Astrocyte of the cerebellum (primary cell): ENCODE measurements at regions not wholly inside any gene's neighbourhood (a gene's known extent, or its start where the extent isn't known, plus 50 kb on each side); places are given as distances from the start of the nearest gene placed in this dataset.

ENCODE experiments used
- DNase-seq: peaks from one replicate; pipeline ENCODE4 v3.0.0-alpha.2; 2011; ENCODE audit warnings: low read depth
- H3K4me3 ChIP-seq: 2 replicates; pipeline ENCODE4 v1.5.1; 2011; ENCODE audit warnings: mild to moderate bottlenecking, low read depth, low read length, moderate library complexity
- in situ Hi-C: cut with HindIII; loops from 2 replicates; pipeline ENCODE4 v1.10.0; 2017; ENCODE audit warnings: low sequenced_read_pairs
- TF ChIP-seq, protein P1 (sequence below): IDR thresholded peaks from 2 replicates; pipeline ENCODE4 v1.5.1; 2012; ENCODE audit warnings: low read length, low read depth, moderate library complexity, mild to moderate bottlenecking; ENCODE audit errors: missing control alignments

DNA sequence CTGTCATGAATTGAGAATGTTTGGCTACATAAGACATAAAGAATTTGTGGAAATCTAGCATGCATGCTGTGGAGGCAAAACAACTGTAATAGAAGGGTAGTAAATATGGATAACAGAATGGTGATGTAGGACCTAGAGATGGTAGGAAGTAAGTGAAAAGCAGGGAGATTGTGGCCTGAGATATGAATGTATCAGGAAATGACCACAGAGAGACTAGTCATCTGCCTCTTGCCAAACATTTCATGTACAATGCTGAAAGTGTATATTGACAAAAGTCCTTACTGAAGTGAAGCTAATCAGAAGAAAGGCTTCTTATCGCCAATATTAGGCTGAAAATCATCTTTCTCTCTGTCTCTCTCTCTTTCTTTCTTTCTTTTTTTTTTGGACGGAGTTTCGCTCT is 873.1 kb upstream of the CTNND2 start:
- TF ChIP-seq, protein P1, sequence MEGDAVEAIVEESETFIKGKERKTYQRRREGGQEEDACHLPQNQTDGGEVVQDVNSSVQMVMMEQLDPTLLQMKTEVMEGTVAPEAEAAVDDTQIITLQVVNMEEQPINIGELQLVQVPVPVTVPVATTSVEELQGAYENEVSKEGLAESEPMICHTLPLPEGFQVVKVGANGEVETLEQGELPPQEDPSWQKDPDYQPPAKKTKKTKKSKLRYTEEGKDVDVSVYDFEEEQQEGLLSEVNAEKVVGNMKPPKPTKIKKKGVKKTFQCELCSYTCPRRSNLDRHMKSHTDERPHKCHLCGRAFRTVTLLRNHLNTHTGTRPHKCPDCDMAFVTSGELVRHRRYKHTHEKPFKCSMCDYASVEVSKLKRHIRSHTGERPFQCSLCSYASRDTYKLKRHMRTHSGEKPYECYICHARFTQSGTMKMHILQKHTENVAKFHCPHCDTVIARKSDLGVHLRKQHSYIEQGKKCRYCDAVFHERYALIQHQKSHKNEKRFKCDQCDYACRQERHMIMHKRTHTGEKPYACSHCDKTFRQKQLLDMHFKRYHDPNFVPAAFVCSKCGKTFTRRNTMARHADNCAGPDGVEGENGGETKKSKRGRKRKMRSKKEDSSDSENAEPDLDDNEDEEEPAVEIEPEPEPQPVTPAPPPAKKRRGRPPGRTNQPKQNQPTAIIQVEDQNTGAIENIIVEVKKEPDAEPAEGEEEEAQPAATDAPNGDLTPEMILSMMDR = no peak
- no peak overlapping the region for H3K4me3 ChIP-seq
- in situ Hi-C loops = no loop called here
- no peak for DNase-seq

DNA sequence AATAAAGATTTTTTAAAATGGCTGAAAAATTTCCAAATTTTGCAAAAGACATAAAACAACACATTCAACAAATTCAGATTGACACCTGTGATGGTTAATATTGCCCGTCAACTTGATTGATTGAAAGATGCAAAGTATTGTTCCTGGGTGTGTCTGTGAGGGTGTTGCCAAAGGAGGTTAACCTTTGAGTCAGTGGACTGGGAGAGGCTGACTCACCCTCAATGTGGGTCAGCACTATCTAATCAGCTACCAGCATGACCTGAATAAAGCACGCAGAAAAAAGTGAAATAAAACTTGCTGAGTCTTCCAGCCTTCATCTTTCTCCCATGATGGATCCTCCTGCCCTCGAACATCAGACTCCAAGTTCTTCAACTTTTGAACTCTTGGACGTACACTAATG is 868.0 kb upstream of the CTNND2 start:
- in situ Hi-C loops = no loop called here
- TF ChIP-seq, protein P1 = no peak
- no peak for DNase-seq
- H3K4me3 ChIP-seq = no peak overlapping the region

DNA sequence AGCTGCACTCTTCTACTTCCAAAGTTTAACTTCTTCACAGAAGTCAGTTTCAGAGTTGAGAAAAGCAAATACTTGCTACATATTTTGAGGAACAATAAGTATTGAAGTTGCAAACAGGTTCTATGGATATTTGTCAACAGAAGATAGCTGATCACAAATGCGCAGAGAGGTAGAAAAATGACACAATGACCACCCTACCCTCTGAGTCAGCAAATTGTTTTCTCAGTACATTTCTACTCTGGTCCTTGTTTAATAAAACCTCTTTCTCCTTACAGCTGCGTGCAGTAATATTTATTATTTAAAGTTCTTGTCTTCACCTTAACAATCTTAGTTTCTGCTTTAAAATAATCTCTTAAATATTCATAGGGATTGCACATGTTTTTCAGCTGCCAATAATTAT is 855.1 kb upstream of the CTNND2 start:
- in situ Hi-C loops = no loop called here
- TF ChIP-seq, protein P1 = no peak
- H3K4me3 ChIP-seq = no peak overlapping the region
- no peak for DNase-seq

DNA sequence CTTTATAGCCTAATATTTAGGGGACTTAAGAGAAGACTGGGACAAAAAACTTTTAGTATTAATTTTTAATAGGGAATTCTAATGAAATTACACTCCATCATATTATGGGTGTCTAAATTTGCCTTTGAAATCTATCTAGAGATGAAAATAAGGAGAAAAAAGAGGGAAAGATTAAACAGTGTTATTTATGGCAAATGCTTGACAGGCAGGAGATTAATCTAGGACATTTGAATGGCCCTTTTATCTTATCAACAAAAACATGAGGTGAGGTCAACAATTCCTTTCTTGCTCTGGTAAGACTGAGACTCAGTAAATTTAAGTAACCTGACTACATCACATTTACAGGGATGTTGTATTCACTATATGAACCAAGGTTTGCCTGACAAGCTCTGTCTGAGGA is 852.8 kb upstream of the CTNND2 start:
- no peak overlapping the region for H3K4me3 ChIP-seq
- in situ Hi-C loops = no loop called here
- TF ChIP-seq, protein P1 = no peak
- DNase-seq = no peak

DNA sequence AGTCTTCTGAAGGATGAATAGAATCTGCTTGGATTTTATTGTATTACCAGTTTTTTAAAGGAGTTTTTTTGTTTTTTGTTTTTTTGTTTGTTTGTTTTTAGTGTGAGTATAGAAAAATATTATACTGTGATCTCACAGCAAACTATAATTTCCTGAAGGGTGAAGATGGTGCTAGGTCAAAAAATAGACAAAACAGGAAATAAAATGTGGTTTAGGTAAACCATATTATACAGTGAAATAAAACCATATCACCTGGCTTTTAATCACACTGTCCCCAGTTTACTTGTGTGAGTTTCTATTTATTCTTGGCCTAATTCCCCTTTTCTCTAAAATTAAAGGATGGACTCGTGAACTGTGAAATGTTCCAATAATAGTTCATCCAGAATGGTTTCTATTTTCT is 841.3 kb upstream of the CTNND2 start:
- no peak overlapping the region for H3K4me3 ChIP-seq
- in situ Hi-C loops = no loop called here
- TF ChIP-seq, protein P1 = no peak
- no peak for DNase-seq

DNA sequence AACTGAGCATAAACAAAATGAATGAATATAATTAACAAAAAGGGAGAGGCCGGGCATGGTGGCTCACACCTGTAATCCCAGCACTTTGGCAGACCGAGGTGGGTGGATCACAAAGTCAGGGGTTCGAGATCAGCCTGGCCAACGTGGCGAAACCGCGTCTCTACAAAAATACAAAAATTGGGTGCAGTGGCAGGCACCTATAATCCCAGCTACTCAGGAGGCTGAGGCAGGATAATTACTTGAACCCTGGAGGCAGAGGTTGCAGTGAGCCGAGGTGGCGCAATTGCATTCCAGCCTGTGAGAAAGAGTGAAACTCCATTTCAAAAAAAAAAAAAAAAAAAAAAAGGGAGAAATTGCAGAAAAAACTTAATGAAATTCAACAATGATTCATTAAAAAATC is 839.3 kb upstream of the CTNND2 start:
- in situ Hi-C loops = no loop called here
- DNase-seq = no peak
- no peak overlapping the region for H3K4me3 ChIP-seq
- TF ChIP-seq, protein P1 = no peak

DNA sequence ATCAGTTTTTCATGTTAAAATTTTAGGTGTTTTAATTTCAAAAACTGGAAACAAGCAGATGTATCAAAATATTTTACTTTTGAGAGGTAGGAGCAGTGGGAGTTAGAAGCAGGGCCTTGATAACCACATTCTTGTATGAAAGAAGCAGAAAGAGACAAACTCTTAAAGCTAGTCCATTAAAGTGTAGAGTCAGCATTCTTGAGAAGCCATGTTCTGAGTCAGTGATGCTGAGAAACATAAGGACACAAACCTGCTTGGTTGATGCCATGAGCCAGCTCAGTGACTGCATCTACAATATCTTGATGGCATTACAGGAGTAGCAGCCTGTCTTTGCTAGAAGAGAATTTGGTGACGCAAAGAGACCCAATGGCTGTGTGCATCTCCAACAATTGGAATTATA is 826.1 kb upstream of the CTNND2 start:
- no peak for DNase-seq
- in situ Hi-C loops = no loop called here
- TF ChIP-seq, protein P1 = no peak
- H3K4me3 ChIP-seq = no peak overlapping the region
